GM19023 (cell line): ENCODE measurements at regions not wholly inside any gene's neighbourhood (a gene's known extent, or its start where the extent isn't known, plus 50 kb on each side); places are given as distances from the start of the nearest gene placed in this dataset.

Source experiments
- ATAC-seq: cut with Tn5 transposase; IDR thresholded peaks from one replicate; pipeline ENCODE4 v1.9.1; 2021; ENCODE audit warnings: mild to moderate bottlenecking, moderate library complexity; ENCODE audit not compliant: unreplicated experiment

GRCh38 chr4:43242606-43243005, 350.1 kb downstream of the GRXCR1 start:
- ATAC-seq, result no peak

GRCh38 chr4:43243433-43244116, 351.1 kb downstream of the GRXCR1 start:
- ATAC-seq, result no peak

GRCh38 chr4:43244688-43245382, 352.3 kb downstream of the GRXCR1 start:
- peak; percentile 97 for ATAC-seq

GRCh38 chr4:43251841-43252240, 359.3 kb downstream of the GRXCR1 start:
- no peak for ATAC-seq

GRCh38 chr4:43253541-43253940, 361.0 kb downstream of the GRXCR1 start:
- no peak for ATAC-seq

- no peak for ATAC-seq
These were observed 372.2 kb downstream of the GRXCR1 start for GRCh38 chr4:43264730-43265129.

- ATAC-seq, result no peak
These were observed 379.4 kb downstream of the GRXCR1 start for GRCh38 chr4:43271946-43272345.

- no peak for ATAC-seq
These were observed 381.9 kb downstream of the GRXCR1 start for GRCh38 chr4:43274376-43274775.

GRCh38 chr4:43275779-43276178, 383.3 kb downstream of the GRXCR1 start:
- ATAC-seq, result no peak

GRCh38 chr4:43276321-43276720, 383.8 kb downstream of the GRXCR1 start:
- ATAC-seq, result no peak

- ATAC-seq, result no peak
These were observed 384.5 kb downstream of the GRXCR1 start for GRCh38 chr4:43277003-43277402.

- ATAC-seq, result no peak
These were observed 390.0 kb downstream of the GRXCR1 start for GRCh38 chr4:43282534-43282933.

GRCh38 chr4:43286137-43286536, 393.6 kb downstream of the GRXCR1 start:
- no peak for ATAC-seq

GRCh38 chr4:43296946-43297528, 404.5 kb downstream of the GRXCR1 start:
- ATAC-seq, result no peak

GRCh38 chr4:43316813-43317212, 424.3 kb downstream of the GRXCR1 start:
- no peak for ATAC-seq

GRCh38 chr4:43325220-43325967, 432.9 kb downstream of the GRXCR1 start:
- ATAC-seq, result no peak

- no peak for ATAC-seq
These were observed 437.8 kb downstream of the GRXCR1 start for GRCh38 chr4:43330288-43330687.

GRCh38 chr4:43331226-43332051, 438.9 kb downstream of the GRXCR1 start:
- no peak for ATAC-seq

- no peak for ATAC-seq
These were observed 439.5 kb downstream of the GRXCR1 start for GRCh38 chr4:43332052-43332425.

- ATAC-seq, result no peak
These were observed 445.2 kb downstream of the GRXCR1 start for GRCh38 chr4:43337707-43338106.

- ATAC-seq, result no peak
These were observed 446.9 kb downstream of the GRXCR1 start for GRCh38 chr4:43339435-43339834.
